ENCODE measurements at regions not wholly inside any gene's neighbourhood (a gene's known extent, or its start where the extent isn't known, plus 50 kb on each side); places are given as distances from the start of the nearest gene placed in this dataset.

- no peak for ATAC-seq
- H3K4me2 ChIP-seq (ENCODE audit: low read depth, low read length), result no peak overlapping the region
- H3K27me3 ChIP-seq (ENCODE audit: control insufficient read depth in 1 of 2, insufficient read depth in 2 of 2, low read length in 2 of 2), result no peaks in the 10 kb centered on the region; a peak in 1 of 5 replicates
Observed at GRCh38 chr4:108361446-108361820, 192.7 kb upstream of the LEF1 start.

More at GRCh38 chr4:108361446-108361820, 192.7 kb upstream of the LEF1 start:
- H2AFZ ChIP-seq (ENCODE audit: low read length), result no peak overlapping the region
- 30% methylated on average over 2 of the region's 2 CpGs for WGBS (ENCODE audit: low lambda C conversion rate)
- H3K79me2 ChIP-seq (ENCODE audit: insufficient read depth, low read length), result no peaks in the 10 kb centered on the region
- in situ Hi-C loops (cut with HindIII; ENCODE audit: extremely low pct_ligation_motif_present, low pct_unique_long_range_greater_than_20kb), result no loop called here
- no peaks in the 10 kb centered on the region for H3K9me3 ChIP-seq (ENCODE audit: low read length)
- no peak for TF ChIP-seq ZNF724P (CRISPR knock-in tag; IDR thresholded peaks at IDR 0.05; ENCODE audit: borderline replicate concordance)
- no peak for TF ChIP-seq NR2F2 (IDR thresholded peaks at IDR 0.05; ENCODE audit: borderline replicate concordance, low read depth)
- no peak for TF ChIP-seq MYC (CRISPR knock-in tag; IDR thresholded peaks at IDR 0.05; ENCODE audit: borderline replicate concordance)
- TF ChIP-seq ZNF335 (CRISPR knock-in tag; IDR thresholded peaks at IDR 0.05), result no peak
- no peak for TF ChIP-seq EED (CRISPR knock-in tag; IDR thresholded peaks at IDR 0.05)
- no peak for TF ChIP-seq ATRX (CRISPR knock-in tag; IDR thresholded peaks at IDR 0.05; ENCODE audit: borderline replicate concordance)
- TF ChIP-seq, protein P1, sequence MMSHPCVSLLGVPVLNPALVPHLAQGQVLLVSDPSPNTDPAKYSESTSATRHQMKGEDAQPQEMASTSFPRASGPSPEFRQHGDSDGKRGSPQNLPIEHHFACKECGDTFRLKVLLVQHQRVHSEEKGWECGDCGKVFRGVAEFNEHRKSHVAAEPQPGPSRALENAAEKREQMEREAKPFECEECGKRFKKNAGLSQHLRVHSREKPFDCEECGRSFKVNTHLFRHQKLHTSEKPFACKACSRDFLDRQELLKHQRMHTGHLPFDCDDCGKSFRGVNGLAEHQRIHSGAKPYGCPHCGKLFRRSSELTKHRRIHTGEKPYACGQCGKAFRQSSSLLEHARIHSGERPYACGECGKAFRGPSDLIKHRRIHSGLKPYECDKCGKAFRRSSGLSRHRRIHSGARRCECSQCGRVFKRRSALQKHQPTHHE (CRISPR knock-in tag; IDR thresholded peaks at IDR 0.05; ENCODE audit: borderline replicate concordance), result no peak
- no peak for TF ChIP-seq ARNT2 (CRISPR knock-in tag; IDR thresholded peaks at IDR 0.05; ENCODE audit: low read depth)
- TF ChIP-seq WIZ (CRISPR knock-in tag; IDR thresholded peaks at IDR 0.05), result no peak
- no peak for TF ChIP-seq ASH2L (IDR thresholded peaks at IDR 0.05; ENCODE audit: insufficient read length, low read depth, low read length)
- TF ChIP-seq BRCA1 (CRISPR knock-in tag; IDR thresholded peaks at IDR 0.05), result no peak
- TF ChIP-seq SATB2 (CRISPR knock-in tag; IDR thresholded peaks at IDR 0.05), result no peak
- TF ChIP-seq TFE3 (CRISPR knock-in tag; IDR thresholded peaks at IDR 0.05), result no peak
- TF ChIP-seq, protein P2, sequence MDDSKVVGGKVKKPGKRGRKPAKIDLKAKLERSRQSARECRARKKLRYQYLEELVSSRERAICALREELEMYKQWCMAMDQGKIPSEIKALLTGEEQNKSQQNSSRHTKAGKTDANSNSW (CRISPR knock-in tag; IDR thresholded peaks at IDR 0.05; ENCODE audit: borderline replicate concordance), result no peak
- no peak for TF ChIP-seq ZFP82 (CRISPR knock-in tag; IDR thresholded peaks at IDR 0.05; ENCODE audit: borderline replicate concordance)
- TF ChIP-seq, protein P3, sequence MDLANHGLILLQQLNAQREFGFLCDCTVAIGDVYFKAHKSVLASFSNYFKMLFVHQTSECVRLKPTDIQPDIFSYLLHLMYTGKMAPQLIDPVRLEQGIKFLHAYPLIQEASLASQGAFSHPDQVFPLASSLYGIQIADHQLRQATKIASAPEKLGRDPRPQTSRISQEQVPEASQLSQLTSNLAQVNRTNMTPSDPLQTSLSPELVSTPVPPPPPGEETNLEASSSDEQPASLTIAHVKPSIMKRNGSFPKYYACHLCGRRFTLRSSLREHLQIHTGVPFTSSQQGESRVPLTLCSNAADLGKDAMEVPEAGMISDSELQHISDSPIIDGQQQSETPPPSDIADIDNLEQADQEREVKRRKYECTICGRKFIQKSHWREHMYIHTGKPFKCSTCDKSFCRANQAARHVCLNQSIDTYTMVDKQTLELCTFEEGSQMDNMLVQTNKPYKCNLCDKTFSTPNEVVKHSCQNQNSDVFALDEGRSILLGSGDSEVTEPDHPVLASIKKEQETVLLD (CRISPR knock-in tag; IDR thresholded peaks at IDR 0.05; ENCODE audit: low read depth), result no peak
- no peak for TF ChIP-seq ZNF138 (CRISPR knock-in tag; IDR thresholded peaks at IDR 0.05; ENCODE audit: low read depth)
- TF ChIP-seq THYN1 (CRISPR knock-in tag; IDR thresholded peaks at IDR 0.05; ENCODE audit: borderline replicate concordance, low read depth), result no peak
- TF ChIP-seq ZNF235 (CRISPR knock-in tag; IDR thresholded peaks at IDR 0.05; ENCODE audit: borderline replicate concordance), result no peak
- no peak for TF ChIP-seq ZNF773 (CRISPR knock-in tag; IDR thresholded peaks at IDR 0.05; ENCODE audit: borderline replicate concordance)
- no TSS peak for BruUV-seq (replicated peaks)
- H3K4me1 ChIP-seq (ENCODE audit: insufficient read depth, low read length), result no peaks in the 10 kb centered on the region
- H4K20me1 ChIP-seq (ENCODE audit: insufficient read depth, low read length), result no peaks in the 10 kb centered on the region
- H3K27ac ChIP-seq (ENCODE audit: extremely low read length, insufficient read depth, low read length), result no peak overlapping the region
- intact Hi-C loops (cut with micrococcal nuclease; ENCODE audit: unreplicated experiment), result no loop called here
- DNase-seq (ENCODE audit: low spot score) (no peak), FAIRE-seq (no peak)
- H3K4me3 ChIP-seq (replicated peaks in 1 of 3; ENCODE audit: insufficient read depth in 1 of 3, low read depth in 2 of 3, low read length in 3 of 3), result no peak overlapping the region
- ChIA-PET POLR2A (no interaction called here), CTCF (ENCODE audit: low intra/inter-chr PET ratio, low total read pairs) (no interaction called here)
- no peak overlapping the region for H3K9ac ChIP-seq (ENCODE audit: insufficient read depth, low read depth, low read length)
- H3K36me3 ChIP-seq (replicated peaks in 1 of 2; ENCODE audit: control insufficient read depth in 1 of 2, insufficient read depth in 2 of 2, low read length in 2 of 2), result no peaks in the 10 kb centered on the region
